Ovary (tissue), 7 donors: ENCODE measurements at regions not wholly inside any gene's neighbourhood (a gene's known extent, or its start where the extent isn't known, plus 50 kb on each side); places are given as distances from the start of the nearest gene placed in this dataset.

ENCODE experiments used
- DNase-seq, 5 donors: peaks; one replicate each; pipeline ENCODE4 v3.0.0-alpha.2; 2019 to 2020
- H3K27ac ChIP-seq, 2 donors: fragments of 200-600 bp; one replicate each; pipeline versions ENCODE4 v1.5.1 to v1.8.0; 2019 to 2022
- H3K27me3 ChIP-seq: fragments of 200-600 bp; one replicate; pipeline ENCODE4 v1.8.0; 2022
- H3K36me3 ChIP-seq: fragments of 200-600 bp; sonication (generic); one replicate; pipeline ENCODE4 v1.5.1; 2019
- H3K4me1 ChIP-seq: one replicate; pipeline ENCODE4 v1.8.1; 2013; ENCODE audit warnings: mild to moderate bottlenecking, moderate library complexity; ENCODE audit not compliant: insufficient read depth
- H3K4me3 ChIP-seq: fragments of 200-600 bp; sonication (generic); one replicate; pipeline ENCODE4 v1.5.1; 2017
- H3K9me3 ChIP-seq, 2 donors: fragments of 200-600 bp in 1 of 2; sonication (generic) in 1 of 2; one replicate each; pipeline versions ENCODE4 v1.5.1 to v1.8.1; 2013 to 2019; ENCODE audit warnings: mild to moderate bottlenecking in 1 of 2, moderate library complexity in 1 of 2
- EP300 ChIP-seq: sonication (generic); formaldehyde crosslinking; IDR thresholded peaks from one replicate; pipeline ENCODE4 v1.6.1; 2017; ENCODE audit warnings: antibody characterized with exemption
- POLR2A ChIP-seq: fragments of 450-650 bp; IDR thresholded peaks from one replicate; pipeline ENCODE4 v1.6.1; 2017; ENCODE audit warnings: antibody characterized with exemption, mild to moderate bottlenecking, moderate library complexity
- WGBS, 3 donors: extraction: QIAGEN DNeasy Blood & Tissue Kit in 1 of 3; methylation state at CpG; one replicate each; pipeline versions ENCODE4 v1.1.5 to v1.1.7; 2013 to 2017; 5-methylcytosine and 5-hydroxymethylcytosine counted together
- intact Hi-C, 4 donors: fragments of 100-400 bp; cut with DNase I; formaldehyde crosslinking; loops; one replicate each; pipeline versions ENCODE4 v1.11.0 to v1.15.1; 2022 to 2023
- TF ChIP-seq, protein P1 (sequence below), 3 donors: fragments of 450-650 bp in 2 of 3; fragments of 200-600 bp in 1 of 3; IDR thresholded peaks; one replicate each; pipeline versions ENCODE4 v1.5.1 to v1.8.0; 2016 to 2022; ENCODE audit warnings: antibody characterized with exemption in 3 of 3, mild to moderate bottlenecking in 1 of 3
- donor health status: DM: no; HTN: no; CAD: no; lungs with moderate emphysema.
- donor health status: DM: no; HTN: no; CAD: no.
- donor health status: Bipolar disorder and iron deficiency.
- donor health status: DM: no; HTN: no; CAD: no.
- donor health status: DM: yes; HTN: yes; CAD: no.

DNA sequence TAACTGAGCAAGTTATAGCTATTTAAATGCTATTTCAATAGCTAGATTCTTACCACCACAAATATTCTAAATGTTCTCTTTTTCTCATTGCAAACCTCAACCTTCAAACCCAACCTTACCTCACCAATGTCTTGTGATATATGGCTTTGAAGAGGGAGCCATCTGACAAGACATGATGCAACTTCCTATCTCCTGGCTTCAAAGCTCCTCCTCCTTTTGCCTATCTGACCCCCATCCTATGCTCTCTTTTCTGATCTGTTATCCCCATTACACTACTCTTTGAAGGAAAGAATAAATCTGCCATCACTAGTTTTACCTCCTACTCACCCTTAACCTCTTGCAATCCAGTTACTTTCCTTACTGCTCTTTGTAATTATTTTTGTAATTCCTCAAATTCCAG is 235.6 kb upstream of the ZSWIM2 start:
- no peak for DNase-seq
- no peaks in the 10 kb centered on the region for H3K36me3 ChIP-seq
- no peaks in the 10 kb centered on the region for H3K4me1 ChIP-seq
- H3K4me3 ChIP-seq: no peak overlapping the region
- H3K27me3 ChIP-seq: no peaks in the 10 kb centered on the region
- intact Hi-C loops: no loop called here
- no peak overlapping the region for H3K27ac ChIP-seq
- TF ChIP-seq EP300 (no peak), POLR2A (no peak)
- TF ChIP-seq, protein P1, sequence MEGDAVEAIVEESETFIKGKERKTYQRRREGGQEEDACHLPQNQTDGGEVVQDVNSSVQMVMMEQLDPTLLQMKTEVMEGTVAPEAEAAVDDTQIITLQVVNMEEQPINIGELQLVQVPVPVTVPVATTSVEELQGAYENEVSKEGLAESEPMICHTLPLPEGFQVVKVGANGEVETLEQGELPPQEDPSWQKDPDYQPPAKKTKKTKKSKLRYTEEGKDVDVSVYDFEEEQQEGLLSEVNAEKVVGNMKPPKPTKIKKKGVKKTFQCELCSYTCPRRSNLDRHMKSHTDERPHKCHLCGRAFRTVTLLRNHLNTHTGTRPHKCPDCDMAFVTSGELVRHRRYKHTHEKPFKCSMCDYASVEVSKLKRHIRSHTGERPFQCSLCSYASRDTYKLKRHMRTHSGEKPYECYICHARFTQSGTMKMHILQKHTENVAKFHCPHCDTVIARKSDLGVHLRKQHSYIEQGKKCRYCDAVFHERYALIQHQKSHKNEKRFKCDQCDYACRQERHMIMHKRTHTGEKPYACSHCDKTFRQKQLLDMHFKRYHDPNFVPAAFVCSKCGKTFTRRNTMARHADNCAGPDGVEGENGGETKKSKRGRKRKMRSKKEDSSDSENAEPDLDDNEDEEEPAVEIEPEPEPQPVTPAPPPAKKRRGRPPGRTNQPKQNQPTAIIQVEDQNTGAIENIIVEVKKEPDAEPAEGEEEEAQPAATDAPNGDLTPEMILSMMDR (IDR thresholded peaks at IDR 0.05): no peak
- H3K9me3 ChIP-seq: no peaks in the 10 kb centered on the region

DNA sequence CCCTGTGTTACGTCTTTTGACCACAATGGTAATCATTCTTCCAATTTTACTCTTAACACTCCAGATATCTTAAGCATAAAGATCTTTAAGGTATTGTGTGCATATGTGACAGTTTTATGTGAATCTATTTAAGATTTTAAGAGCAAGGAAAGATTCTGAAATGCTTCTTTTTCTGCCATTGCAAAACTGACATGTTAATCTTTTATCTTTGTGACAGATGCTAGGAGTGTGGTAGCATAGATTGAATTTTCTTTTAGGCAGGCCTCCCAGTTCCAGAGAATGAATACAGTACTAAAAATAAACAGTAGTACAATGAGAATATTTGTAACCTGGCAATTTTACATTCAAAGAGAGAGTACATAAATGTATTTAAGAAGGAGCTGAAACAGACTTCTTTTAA is 232.5 kb upstream of the ZSWIM2 start:
- Histone ChIP-seq H3K4me1 (no peaks in the 10 kb centered on the region), H3K4me3 (no peak overlapping the region), H3K27ac (no peak overlapping the region), H3K27me3 (no peaks in the 10 kb centered on the region), H3K36me3 (no peaks in the 10 kb centered on the region), H3K9me3 (no peaks in the 10 kb centered on the region)
- no peak for DNase-seq
- WGBS, 3 donors: 88 to 100% (median 98%) methylated on average over 1 of the region's 1 CpG
- intact Hi-C loops: no loop called here
- no peak for TF ChIP-seq EP300
- no peak for TF ChIP-seq POLR2A
- TF ChIP-seq, protein P1 (IDR thresholded peaks at IDR 0.05): no peak

DNA sequence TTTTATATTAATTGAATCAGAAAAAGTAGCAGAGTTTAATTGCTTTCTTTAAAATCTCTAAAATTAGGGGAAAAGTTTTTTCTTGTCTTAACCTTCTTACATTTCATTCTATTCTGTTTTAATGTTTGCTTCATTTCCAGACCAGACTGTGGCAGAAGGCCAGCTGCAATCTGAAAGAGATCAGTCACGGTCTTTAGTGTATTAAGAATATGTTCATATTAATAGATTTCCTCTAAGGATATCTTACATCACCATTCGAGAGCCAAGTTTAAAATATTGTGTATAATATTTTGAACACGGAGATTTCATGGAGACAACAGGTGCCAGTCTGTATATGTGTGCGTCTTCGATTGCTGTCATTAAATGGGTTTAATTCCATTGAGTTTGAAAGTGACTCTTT is 230.9 kb upstream of the ZSWIM2 start:
- H3K4me3 ChIP-seq: no peak overlapping the region
- no peaks in the 10 kb centered on the region for H3K27me3 ChIP-seq
- no peak for DNase-seq
- 81 to 83% (median 83%) methylated on average over 5 of the region's 5 CpGs for WGBS, 3 donors
- intact Hi-C loops: no loop called here
- no peaks in the 10 kb centered on the region for H3K36me3 ChIP-seq
- H3K9me3 ChIP-seq: no peaks in the 10 kb centered on the region
- TF ChIP-seq POLR2A (no peak), EP300 (no peak)
- TF ChIP-seq, protein P1 (IDR thresholded peaks at IDR 0.05): no peak
- no peak overlapping the region for H3K27ac ChIP-seq
- H3K4me1 ChIP-seq: no peaks in the 10 kb centered on the region

DNA sequence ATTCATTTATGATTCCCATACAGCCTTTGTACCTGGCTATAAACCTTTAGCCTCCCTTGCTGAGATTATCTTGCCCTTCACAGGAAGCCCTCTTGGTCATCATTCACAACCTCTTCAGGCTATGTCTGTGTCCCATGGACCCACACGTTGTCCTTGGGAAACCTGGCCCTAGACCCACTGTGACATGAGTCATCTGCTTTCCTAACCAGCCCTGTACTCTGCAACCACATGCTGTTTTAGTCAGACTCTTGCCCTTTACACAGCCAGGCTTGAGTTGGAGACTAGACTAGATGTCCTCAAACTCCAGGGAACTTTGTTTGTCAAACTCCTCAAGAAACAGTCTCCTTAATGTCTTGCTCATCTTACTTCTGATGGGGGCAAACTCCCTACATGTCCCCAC is 229.3 kb upstream of the ZSWIM2 start:
- Histone ChIP-seq H3K27me3 (no peaks in the 10 kb centered on the region), H3K9me3 (no peaks in the 10 kb centered on the region), H3K27ac (no peak overlapping the region), H3K4me1 (no peaks in the 10 kb centered on the region), H3K4me3 (no peak overlapping the region), H3K36me3 (no peaks in the 10 kb centered on the region)
- no peak for TF ChIP-seq EP300
- TF ChIP-seq, protein P1 (IDR thresholded peaks at IDR 0.05): no peak
- TF ChIP-seq POLR2A: no peak
- intact Hi-C loops: no loop called here
- WGBS, 3 donors: 46 to 53% (median 48%) methylated on average over 1 of the region's 1 CpG
- DNase-seq: no peak

DNA sequence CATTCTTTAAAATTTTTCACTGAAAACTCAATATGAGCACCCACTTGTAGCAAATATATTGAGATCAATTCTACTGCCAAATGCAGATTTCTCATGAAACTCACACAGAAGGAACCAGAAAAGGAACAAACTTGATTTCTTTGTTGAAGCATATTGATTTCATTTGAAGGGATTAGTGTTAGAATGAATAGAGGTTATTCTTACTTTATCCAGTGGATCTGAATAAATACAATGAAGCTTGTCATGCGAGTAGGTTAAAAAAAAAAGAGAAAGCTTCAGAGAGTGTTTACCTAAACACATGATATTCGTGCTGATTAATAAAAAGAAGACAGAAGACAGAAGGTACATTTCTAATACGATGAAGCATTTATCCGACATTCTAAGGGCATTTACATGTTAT is 226.7 kb upstream of the ZSWIM2 start:
- intact Hi-C loops: no loop called here
- no peak overlapping the region for H3K27ac ChIP-seq
- TF ChIP-seq POLR2A: no peak
- H3K4me1 ChIP-seq: no peaks in the 10 kb centered on the region
- no peak for DNase-seq
- no peaks in the 10 kb centered on the region for H3K27me3 ChIP-seq
- no peaks in the 10 kb centered on the region for H3K9me3 ChIP-seq
- no peaks in the 10 kb centered on the region for H3K36me3 ChIP-seq
- 92 to 94% (median 93%) methylated on average over 4 of the region's 4 CpGs for WGBS, 3 donors
- H3K4me3 ChIP-seq: no peak overlapping the region
